Neural progenitor cell (in vitro differentiated cells): ENCODE measurements at regions not wholly inside any gene's neighbourhood (a gene's known extent, or its start where the extent isn't known, plus 50 kb on each side); places are given as distances from the start of the nearest gene placed in this dataset.

Source experiments
- DNase-seq: peaks from one replicate; pipeline ENCODE4 v3.0.0-alpha.2; 2016; ENCODE audit warnings: low spot score
- H2AFZ ChIP-seq: fragments of 200-600 bp; sonication (generic); replicated peaks from 2 replicates; pipeline ENCODE4 v1.6.1; 2016; ENCODE audit warnings: antibody characterized with exemption
- H3F3A ChIP-seq: fragments of 200-600 bp; sonication (generic); 2 replicates; pipeline ENCODE4 v1.6.1; 2016; ENCODE audit warnings: antibody characterized with exemption, low read depth
- H3K27ac ChIP-seq: fragments of 200-600 bp; sonication (generic); 2 replicates; pipeline ENCODE4 v1.5.1; 2016; ENCODE audit warnings: mild to moderate bottlenecking
- H3K27me3 ChIP-seq: fragments of 200-600 bp; sonication (generic); 2 replicates; pipeline ENCODE4 v1.6.1; 2016; ENCODE audit warnings: mild to moderate bottlenecking, moderate library complexity
- H3K36me3 ChIP-seq: fragments of 200-600 bp; sonication (generic); 2 replicates; pipeline ENCODE4 v1.5.1; 2016
- H3K4me1 ChIP-seq: fragments of 200-600 bp; sonication (generic); 2 replicates; pipeline ENCODE4 v1.6.1; 2016; ENCODE audit warnings: mixed run types
- H3K4me2 ChIP-seq: fragments of 200-600 bp; sonication (generic); 2 replicates; pipeline ENCODE4 v1.6.1; 2016
- H3K4me3 ChIP-seq: fragments of 200-600 bp; sonication (generic); 2 replicates; pipeline ENCODE4 v1.5.1; 2016
- H3K79me2 ChIP-seq: fragments of 200-600 bp; sonication (generic); 2 replicates; pipeline ENCODE4 v1.6.1; 2016; ENCODE audit warnings: low read depth
- H3K9ac ChIP-seq: fragments of 200-600 bp; sonication (generic); 2 replicates; pipeline ENCODE4 v1.6.1; 2016
- H3K9me3 ChIP-seq: fragments of 200-600 bp; sonication (generic); 2 replicates; pipeline ENCODE4 v1.5.1; 2016; ENCODE audit warnings: low read depth
- H4K20me1 ChIP-seq: fragments of 200-600 bp; sonication (generic); 2 replicates; pipeline ENCODE4 v1.6.1; 2016; ENCODE audit warnings: low read depth
- H3K27ac Mint-ChIP-seq: 3 replicates; pipeline ENCODE4 v1.8.0; 2021; ENCODE audit warnings: mixed read lengths
- H3K27me3 Mint-ChIP-seq: 2 replicates; pipeline ENCODE4 v1.8.0; 2022; ENCODE audit warnings: low read depth, mild to moderate bottlenecking, inconsistent platforms, moderate library complexity, mixed read lengths; ENCODE audit not compliant: insufficient read depth
- H3K36me3 Mint-ChIP-seq: 3 replicates; pipeline ENCODE4 v1.8.0; 2021; ENCODE audit warnings: mixed read lengths
- H3K4me1 Mint-ChIP-seq: 3 replicates; pipeline ENCODE4 v1.8.0; 2021; ENCODE audit warnings: mixed read lengths
- H3K4me3 Mint-ChIP-seq: 3 replicates; pipeline ENCODE4 v1.8.0; 2021; ENCODE audit warnings: mild to moderate bottlenecking, moderate library complexity, mixed read lengths
- H3K9me3 Mint-ChIP-seq: 3 replicates; pipeline ENCODE4 v1.8.0; 2020; ENCODE audit warnings: mixed read lengths
- EZH2 ChIP-seq: fragments of 200-600 bp; sonication (generic); IDR thresholded peaks from 2 replicates; pipeline ENCODE4 v1.6.1; 2017; ENCODE audit warnings: antibody characterized with exemption, mild to moderate bottlenecking, moderate library complexity
- EZH2phosphoT487 ChIP-seq: fragments of 200-600 bp; sonication (generic); IDR thresholded peaks from 2 replicates; pipeline ENCODE4 v1.6.1; 2017; ENCODE audit warnings: antibody characterized with exemption
- TF ChIP-seq, protein P1 (sequence below): fragments of 200-600 bp; sonication (generic); IDR thresholded peaks from 2 replicates; pipeline ENCODE4 v1.5.1; 2017; ENCODE audit warnings: antibody characterized with exemption, mild to moderate bottlenecking

DNA sequence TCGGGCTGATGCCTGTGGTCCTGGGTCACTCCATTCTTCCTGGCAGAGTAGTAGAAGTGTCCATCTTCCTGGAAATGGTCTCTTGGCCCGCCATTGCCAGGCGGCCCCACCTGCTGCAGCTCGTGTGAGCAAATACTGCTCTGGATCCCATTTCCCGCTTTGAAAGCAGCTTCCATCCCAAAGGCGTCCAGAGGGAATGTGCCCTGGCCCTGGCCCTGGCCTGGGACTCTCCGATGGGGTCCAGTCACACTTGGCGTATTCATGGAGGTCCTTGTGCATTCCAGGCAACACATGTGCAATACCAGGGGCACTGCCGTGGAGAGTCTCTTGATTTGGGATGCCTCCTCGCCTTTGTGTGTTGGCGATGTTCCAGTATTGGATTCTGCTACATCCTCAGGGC is 111.1 kb downstream of the SNRPN start:
- Histone ChIP-seq H3K27me3 (no peaks in the 10 kb centered on the region), H2AFZ (no peak overlapping the region), H3K27ac (no peak overlapping the region), H3K9ac (no peak overlapping the region), H3F3A (no peaks in the 10 kb centered on the region), H3K4me3 (no peak overlapping the region), H3K36me3 (peaks cover 34% of the 10 kb centered on the region), H3K4me2 (no peak overlapping the region), H3K9me3 (peaks cover 27% of the 10 kb centered on the region), H4K20me1 (no peaks in the 10 kb centered on the region), H3K79me2 (peaks cover 21% of the 10 kb centered on the region), H3K4me1 (no peaks in the 10 kb centered on the region)
- Mint-ChIP-seq H3K4me1 (no peaks in the 10 kb centered on the region), H3K27me3 (peaks cover 23% of the 10 kb centered on the region), H3K4me3 (no peak overlapping the region), H3K27ac (no peak overlapping the region), H3K36me3 (peaks cover 99% of the 10 kb centered on the region), H3K9me3 (peaks cover 100% of the 10 kb centered on the region)
- TF ChIP-seq, protein P1, sequence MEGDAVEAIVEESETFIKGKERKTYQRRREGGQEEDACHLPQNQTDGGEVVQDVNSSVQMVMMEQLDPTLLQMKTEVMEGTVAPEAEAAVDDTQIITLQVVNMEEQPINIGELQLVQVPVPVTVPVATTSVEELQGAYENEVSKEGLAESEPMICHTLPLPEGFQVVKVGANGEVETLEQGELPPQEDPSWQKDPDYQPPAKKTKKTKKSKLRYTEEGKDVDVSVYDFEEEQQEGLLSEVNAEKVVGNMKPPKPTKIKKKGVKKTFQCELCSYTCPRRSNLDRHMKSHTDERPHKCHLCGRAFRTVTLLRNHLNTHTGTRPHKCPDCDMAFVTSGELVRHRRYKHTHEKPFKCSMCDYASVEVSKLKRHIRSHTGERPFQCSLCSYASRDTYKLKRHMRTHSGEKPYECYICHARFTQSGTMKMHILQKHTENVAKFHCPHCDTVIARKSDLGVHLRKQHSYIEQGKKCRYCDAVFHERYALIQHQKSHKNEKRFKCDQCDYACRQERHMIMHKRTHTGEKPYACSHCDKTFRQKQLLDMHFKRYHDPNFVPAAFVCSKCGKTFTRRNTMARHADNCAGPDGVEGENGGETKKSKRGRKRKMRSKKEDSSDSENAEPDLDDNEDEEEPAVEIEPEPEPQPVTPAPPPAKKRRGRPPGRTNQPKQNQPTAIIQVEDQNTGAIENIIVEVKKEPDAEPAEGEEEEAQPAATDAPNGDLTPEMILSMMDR = no peak
- TF ChIP-seq EZH2 (no peak), EZH2phosphoT487 (no peak)
- no peak for DNase-seq

DNA sequence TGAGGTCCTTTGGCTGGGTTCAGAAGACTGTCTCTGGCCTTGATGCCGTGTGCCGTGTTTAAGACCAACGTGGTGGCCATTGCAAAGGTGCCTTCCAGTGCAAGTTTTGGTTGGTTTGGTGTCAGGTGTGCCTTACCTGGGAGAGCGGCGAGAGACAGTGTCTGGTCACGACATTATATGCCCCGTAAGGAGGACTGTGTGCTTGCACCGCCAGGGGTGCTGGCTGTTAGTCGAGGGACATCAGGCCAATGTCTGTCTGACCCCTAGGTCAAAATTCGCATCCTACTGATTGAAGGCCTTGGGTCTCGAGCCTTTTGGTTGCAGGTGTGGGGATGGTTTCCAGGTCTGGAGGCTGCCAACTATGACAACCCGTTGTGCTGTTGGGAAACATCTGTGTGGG is 111.9 kb downstream of the SNRPN start:
- peaks cover 99% of the 10 kb centered on the region for H3K36me3 Mint-ChIP-seq
- peaks cover 100% of the 10 kb centered on the region for H3K9me3 Mint-ChIP-seq
- H3K27ac ChIP-seq = no peak overlapping the region
- H3K36me3 ChIP-seq = peaks cover 35% of the 10 kb centered on the region
- no peak overlapping the region for H2AFZ ChIP-seq
- no peak for DNase-seq
- H3K27ac Mint-ChIP-seq = no peak overlapping the region
- no peak overlapping the region for H3K4me3 Mint-ChIP-seq
- TF ChIP-seq, protein P1 = no peak
- TF ChIP-seq EZH2 (no peak), EZH2phosphoT487 (no peak)
- no peak overlapping the region for H3K4me3 ChIP-seq
- H3K9ac ChIP-seq = no peak overlapping the region
- no peaks in the 10 kb centered on the region for H3K4me1 ChIP-seq
- H4K20me1 ChIP-seq = no peaks in the 10 kb centered on the region
- H3K27me3 Mint-ChIP-seq = peaks cover 20% of the 10 kb centered on the region
- H3K27me3 ChIP-seq = no peaks in the 10 kb centered on the region
- no peaks in the 10 kb centered on the region for H3F3A ChIP-seq
- H3K4me2 ChIP-seq = no peak overlapping the region
- no peaks in the 10 kb centered on the region for H3K4me1 Mint-ChIP-seq
- H3K79me2 ChIP-seq = peaks cover 21% of the 10 kb centered on the region
- H3K9me3 ChIP-seq = peaks cover 27% of the 10 kb centered on the region

DNA sequence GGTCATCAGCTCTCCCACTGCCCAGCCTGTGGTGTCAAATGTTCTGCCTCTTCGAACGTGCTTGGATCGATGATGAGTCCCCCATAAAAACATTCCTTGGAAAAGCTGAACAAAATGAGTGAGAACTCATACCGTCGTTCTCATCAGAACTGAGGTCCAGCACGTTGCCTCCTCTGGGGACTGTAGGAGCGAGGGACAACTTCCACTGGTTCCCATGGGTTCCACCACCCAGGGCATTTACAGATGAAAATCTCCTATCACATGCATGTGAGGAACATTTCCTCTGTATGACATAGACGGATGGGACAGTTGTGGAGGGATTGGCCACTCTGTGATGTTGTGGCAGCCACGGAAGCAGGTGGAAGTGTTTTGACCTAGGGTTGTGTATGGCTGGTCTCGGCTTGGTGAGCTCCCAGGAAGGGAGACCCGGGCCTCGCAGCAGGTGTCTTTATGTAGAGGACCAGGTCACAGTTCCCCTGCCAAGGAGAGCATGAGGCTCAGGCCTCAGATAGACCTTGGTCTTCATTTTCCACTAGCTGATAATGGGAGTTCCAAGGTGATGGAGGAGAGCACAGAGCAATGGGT is 113.0 kb downstream of the SNRPN start:
- H3K4me3 Mint-ChIP-seq = no peak overlapping the region
- Histone ChIP-seq H4K20me1 (no peaks in the 10 kb centered on the region), H3K4me1 (no peaks in the 10 kb centered on the region), H3K4me3 (no peak overlapping the region), H3K79me2 (peaks cover 21% of the 10 kb centered on the region), H3K27me3 (no peaks in the 10 kb centered on the region), H3K27ac (no peak overlapping the region), H3K36me3 (peaks cover 34% of the 10 kb centered on the region), H3K9ac (no peak overlapping the region), H3K4me2 (no peak overlapping the region), H3F3A (no peaks in the 10 kb centered on the region), H3K9me3 (peaks cover 29% of the 10 kb centered on the region), H2AFZ (no peak overlapping the region)
- H3K36me3 Mint-ChIP-seq = peaks cover 99% of the 10 kb centered on the region
- no peak overlapping the region for H3K27ac Mint-ChIP-seq
- peaks cover 100% of the 10 kb centered on the region for H3K9me3 Mint-ChIP-seq
- no peaks in the 10 kb centered on the region for H3K4me1 Mint-ChIP-seq
- H3K27me3 Mint-ChIP-seq = peaks cover 24% of the 10 kb centered on the region
- DNase-seq = no peak
- TF ChIP-seq, protein P1 = no peak
- no peak for TF ChIP-seq EZH2phosphoT487
